Cerebellar nuclear complex (tissue), 1 donor: ENCODE measurements at regions not wholly inside any gene's neighbourhood (a gene's known extent, or its start where the extent isn't known, plus 50 kb on each side); places are given as distances from the start of the nearest gene placed in this dataset.
A peak's percentile ranks its signal among the peaks of the same experiment; 100 is the strongest.

ENCODE experiments used
- DNase-seq, 2 experiments: peaks; one replicate each; lab custom pipeline; 2025; lab: John Stamatoyannopoulos, UW

- DNase-seq = no peak
These were observed 877.7 kb downstream of the MRPL39 start for GRCh38 chr21:24729568-24729967.

- no peak for DNase-seq
These were observed 879.4 kb downstream of the MRPL39 start for GRCh38 chr21:24727803-24728440.

DNA sequence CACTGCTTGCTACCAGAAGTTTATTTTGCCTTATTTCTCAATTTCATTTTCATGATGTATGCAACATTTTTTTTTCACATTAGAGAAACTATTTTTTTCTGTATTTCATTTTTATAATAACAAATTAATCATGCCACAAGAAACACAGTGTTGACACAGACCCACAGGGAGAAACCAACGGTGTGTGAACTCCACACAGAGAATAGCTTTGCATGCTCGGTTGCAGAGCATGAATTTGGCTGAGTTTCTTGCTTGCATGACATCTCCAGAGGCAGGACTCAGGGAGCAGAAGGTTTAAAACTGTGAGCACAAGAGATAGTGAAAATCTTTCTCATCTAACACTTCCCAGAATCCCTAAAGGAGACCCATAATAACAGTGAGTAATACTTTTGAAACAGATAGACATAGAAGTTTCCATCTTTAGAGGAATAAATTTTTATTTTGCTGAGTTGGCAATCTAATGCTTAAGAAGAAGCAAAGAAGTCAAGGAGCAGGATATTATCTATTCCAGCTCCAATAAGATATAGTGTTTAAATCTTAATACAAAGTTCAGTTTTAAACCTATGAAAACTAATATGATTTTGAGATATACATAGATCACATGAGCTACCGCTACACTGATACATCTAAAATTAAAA is 890.9 kb downstream of the MRPL39 start:
- no peak for DNase-seq

DNA sequence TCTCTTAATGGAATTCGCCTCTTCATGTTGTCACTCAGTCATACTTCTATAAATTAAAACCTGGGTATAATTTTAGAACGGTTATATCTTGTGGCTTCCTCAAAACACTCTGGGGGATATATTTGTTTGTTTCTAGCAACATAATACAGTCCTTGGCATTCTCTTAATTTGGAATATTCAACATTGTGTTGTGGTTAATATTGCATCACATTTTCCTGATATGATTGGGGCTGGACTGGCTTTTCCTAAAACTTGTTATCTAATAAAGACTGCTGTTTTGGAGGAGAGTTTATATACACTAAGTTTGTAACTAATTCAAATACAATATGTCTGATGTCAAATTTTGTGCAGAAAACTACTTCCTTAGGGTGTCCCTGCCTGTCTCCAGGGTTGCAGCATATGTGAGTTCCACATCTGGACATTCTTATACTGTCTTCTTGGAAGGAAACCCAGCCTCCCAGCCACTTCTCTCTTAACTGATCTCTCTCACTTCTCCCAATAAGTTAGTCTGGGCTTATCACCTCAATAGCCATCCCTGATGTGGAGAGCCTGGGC is 892.6 kb downstream of the MRPL39 start:
- DNase-seq = no peak

DNA sequence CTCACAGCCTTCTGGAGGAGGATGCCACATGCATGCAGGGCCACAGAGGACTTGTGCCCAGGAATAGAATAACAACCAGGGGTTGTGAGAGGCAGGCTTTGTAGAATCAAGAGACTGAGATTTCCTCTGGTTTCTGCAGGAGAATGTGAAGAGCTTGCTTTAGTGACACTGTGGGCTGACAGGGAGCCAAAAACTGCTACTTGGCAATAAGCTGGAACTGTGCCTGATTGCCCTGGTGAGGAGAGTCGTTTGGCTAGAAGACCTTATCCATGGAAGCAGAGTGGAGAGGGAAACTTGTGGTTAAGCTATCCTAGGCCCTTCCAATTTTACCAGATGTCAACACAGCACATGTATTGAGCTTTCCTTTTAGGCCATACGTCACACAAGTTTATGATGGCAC is 902.1 kb downstream of the MRPL39 start:
- DNase-seq = no peak

GRCh38 chr21:24693779-24694178 is 913.5 kb downstream of the MRPL39 start:
- no peak for DNase-seq

- no peak for DNase-seq
These were observed 925.8 kb downstream of the MRPL39 start for GRCh38 chr21:24681456-24681855.

DNA sequence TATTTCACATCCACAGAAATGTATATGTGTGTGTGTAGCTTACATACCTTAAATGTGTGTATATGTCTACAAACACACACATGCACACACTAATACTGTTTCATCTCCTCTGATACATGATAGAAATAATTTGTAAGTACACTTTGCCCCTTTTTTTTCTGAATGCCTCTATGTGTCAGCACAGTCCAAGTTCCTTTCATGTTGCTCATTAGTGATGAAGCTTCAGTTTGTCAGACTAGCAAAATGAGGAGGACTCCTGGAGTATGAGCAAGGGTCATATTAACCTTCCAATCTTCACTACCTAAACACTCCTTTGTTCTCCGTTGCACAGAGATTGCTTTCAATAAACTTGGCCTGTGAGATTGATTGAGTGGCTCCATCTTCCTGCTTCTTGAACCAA is 935.4 kb downstream of the MRPL39 start:
- no peak for DNase-seq

GRCh38 chr21:24658926-24659325 is 948.4 kb downstream of the MRPL39 start:
- no peak for DNase-seq

GRCh38 chr21:24658026-24658425 is 949.3 kb downstream of the MRPL39 start:
- no peak for DNase-seq

DNA sequence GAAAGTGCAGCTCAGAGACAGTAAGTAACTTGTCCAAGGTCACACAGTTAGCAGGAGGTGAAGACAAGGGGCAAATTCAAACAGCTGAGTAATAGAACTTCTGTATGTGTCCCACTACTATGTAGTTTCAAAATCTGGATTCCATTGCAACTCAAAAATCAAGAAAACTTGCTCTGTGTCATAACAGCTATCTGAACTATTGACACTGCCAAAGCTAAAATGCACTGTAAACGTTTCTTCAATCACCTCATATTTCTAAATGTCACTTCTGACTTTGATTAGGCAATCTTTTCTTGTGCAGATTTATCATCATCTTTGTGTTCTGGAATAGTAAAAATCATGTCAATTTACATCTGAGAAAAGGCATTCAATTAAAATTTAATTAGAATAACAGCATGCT is 957.6 kb downstream of the MRPL39 start:
- no peak for DNase-seq

DNA sequence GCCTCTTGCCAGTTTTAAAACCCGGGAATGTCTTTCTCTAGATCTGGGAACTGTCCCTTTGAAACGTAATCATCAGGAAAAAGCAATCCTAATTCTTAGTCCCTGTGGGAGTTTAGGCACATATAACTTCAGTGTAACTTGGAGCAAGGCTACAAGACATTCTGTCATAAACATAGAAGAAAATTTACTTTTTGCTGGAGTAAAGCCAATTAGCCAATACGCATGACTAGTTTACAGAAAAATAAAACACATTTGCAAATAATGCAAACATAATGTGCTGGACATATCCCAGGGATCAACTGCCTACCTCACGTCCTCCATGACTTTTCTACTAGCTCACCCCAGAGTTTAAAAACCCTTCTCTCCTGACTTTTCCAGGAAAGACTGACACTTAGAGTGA is 970.6 kb downstream of the MRPL39 start:
- no peak for DNase-seq

- DNase-seq = no peak
These were observed 972.5 kb downstream of the MRPL39 start for GRCh38 chr21:24634749-24635148.

- no peak for DNase-seq
These were observed 978.7 kb downstream of the MRPL39 start for GRCh38 chr21:24628536-24628935.

DNA sequence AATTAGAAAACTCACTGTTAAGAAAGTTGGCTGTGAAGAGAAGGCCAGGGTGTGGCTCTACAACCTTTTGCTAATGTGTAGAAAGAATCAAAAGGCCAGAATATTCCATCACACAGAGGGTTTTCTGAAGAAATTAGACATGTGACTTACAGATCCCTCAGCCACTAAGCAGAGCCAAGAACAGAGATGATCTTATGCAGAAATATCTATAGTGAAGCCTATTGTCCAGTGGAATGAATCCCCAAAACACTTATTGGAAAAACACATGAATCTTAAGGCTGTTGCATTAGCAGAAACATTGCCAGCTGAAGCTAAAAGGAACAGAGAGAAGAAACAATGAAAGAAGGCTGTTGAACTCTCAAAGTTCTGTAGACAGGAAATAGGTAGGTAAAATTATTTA is 979.2 kb downstream of the MRPL39 start:
- DNase-seq = no peak

- DNase-seq = no peak
These were observed 989.5 kb downstream of the MRPL39 start for GRCh38 chr21:24617819-24618218.

DNA sequence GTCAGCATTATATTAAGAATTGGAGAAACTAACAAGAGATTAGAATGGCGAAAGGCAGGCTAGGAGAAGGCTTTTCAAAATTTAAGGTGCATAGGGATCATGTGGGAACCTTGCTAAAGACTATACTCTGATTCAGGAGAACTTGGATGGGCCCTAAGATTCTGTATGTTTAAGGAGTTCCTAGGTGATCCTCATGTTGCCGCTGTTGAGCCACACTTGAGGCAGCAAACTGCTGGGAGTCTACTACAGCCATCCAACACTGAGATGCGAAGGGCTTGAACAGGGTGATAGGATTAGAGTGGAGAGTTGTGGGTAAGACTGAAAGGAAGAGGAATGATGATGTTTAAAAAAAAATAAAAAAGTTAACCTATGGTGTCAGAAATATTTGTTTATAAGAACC is 1013.2 kb downstream of the MRPL39 start:
- DNase-seq = no peak

- DNase-seq = peak in 1 of 2 experiments; percentile 2
These were observed 1017.0 kb downstream of the MRPL39 start for GRCh38 chr21:24590261-24590660.

GRCh38 chr21:24583473-24583872 is 1023.8 kb downstream of the MRPL39 start:
- DNase-seq = no peak

DNA sequence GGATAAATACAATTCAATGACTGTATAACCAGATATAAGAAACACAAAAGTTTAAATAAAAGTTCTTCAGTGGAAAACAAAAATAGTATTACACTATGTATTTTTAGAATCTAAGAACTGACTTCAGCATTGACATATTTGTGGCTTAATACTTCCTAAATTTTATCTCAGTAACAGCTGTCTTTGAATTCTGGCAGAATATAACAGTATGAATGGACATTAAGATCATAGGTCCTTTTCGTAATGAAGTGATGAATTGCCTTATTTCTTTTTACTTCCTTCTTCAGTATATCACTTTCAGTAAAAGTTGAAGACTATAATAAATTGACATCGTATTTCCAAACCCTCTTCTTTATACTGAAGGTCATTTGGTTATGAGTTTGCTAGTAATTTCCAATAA is 1030.0 kb downstream of the MRPL39 start:
- no peak for DNase-seq

DNA sequence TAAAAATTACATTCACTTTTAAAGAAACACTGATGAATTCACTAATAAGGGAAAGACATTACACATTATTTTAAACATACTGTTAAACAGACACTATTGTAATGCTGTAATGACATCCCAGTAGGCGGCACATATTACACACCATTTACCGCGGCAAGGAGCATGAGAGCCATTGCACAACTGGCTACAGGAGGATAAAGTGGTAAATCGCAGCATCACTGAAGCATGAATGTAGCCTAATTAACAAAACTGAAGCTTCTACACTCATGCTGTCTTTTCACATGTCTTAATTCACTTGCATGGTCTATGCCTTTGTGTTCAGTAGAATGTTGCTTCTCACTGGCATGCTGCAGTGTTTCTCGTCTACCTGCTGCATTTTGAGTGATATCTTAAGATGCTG is 1046.0 kb downstream of the MRPL39 start:
- no peak for DNase-seq

GRCh38 chr21:24552491-24552890 is 1054.8 kb downstream of the MRPL39 start:
- no peak for DNase-seq

DNA sequence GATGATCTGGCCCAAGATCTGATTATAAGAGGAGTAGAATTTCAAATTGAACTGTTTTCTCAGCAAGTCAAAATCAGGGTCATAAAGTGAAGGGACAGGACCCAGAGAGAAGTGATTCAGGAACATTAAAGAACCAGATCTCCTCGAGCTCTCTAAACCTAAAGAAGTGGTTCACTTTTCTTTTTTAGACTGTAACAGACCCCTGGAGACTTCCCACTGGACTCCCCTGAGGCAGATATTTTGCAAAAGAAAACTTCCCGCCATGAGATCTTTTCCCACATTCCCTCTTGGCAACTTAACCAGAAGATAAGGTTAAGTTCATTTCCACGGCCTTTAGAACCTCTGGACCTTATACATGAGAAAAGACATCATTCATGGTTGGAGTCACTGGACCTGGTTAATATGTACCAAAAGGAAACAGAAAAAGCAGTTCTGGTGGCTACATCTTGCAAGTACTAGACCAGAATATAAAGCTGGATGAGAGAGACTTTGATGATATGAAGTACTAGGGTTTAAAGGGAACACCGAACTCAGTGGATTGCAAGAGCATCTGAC is 1061.4 kb downstream of the MRPL39 start:
- DNase-seq = no peak
